ENCODE measurements at regions not wholly inside any gene's neighbourhood (a gene's known extent, or its start where the extent isn't known, plus 50 kb on each side); places are given as distances from the start of the nearest gene placed in this dataset.

DNA sequence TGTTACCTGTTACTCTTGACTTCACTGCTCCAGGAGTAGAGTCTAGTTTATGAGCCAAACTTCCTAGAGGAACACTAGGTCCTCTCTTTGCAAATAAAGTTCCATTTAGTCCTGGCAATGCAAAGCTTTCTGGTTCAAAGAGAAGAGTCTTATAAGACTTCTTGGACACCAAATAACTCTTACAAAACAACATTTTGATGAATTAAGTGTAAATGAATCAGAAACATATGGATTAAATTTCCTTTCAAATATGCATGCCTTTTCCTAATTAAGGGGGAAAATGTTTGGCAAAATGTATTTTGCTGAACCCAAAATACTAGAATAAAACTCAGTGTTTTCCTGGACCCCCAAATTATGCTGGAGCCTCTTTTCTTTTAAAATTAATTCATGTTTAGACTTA, 388.0 kb downstream of the FGF10 start:
- intact Hi-C loops (cut with DNase I; ENCODE audit: low total_unique reads) (no loop called here), in situ Hi-C loops (cut with MboI; ENCODE audit: low pct_ligation_motif_present in 1 of 4, low pct_unique_long_range_greater_than_20kb in 1 of 4, low sequenced_read_pairs in 3 of 4) (no loop called here)
- TF ChIP-seq POLR2A (IDR thresholded peaks at IDR 0.05): no peak
- no peak for TF ChIP-seq EP300 (IDR thresholded peaks at IDR 0.05; ENCODE audit: low read depth)
- TF ChIP-seq, protein P1, sequence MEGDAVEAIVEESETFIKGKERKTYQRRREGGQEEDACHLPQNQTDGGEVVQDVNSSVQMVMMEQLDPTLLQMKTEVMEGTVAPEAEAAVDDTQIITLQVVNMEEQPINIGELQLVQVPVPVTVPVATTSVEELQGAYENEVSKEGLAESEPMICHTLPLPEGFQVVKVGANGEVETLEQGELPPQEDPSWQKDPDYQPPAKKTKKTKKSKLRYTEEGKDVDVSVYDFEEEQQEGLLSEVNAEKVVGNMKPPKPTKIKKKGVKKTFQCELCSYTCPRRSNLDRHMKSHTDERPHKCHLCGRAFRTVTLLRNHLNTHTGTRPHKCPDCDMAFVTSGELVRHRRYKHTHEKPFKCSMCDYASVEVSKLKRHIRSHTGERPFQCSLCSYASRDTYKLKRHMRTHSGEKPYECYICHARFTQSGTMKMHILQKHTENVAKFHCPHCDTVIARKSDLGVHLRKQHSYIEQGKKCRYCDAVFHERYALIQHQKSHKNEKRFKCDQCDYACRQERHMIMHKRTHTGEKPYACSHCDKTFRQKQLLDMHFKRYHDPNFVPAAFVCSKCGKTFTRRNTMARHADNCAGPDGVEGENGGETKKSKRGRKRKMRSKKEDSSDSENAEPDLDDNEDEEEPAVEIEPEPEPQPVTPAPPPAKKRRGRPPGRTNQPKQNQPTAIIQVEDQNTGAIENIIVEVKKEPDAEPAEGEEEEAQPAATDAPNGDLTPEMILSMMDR (IDR thresholded peaks at IDR 0.05): no peak
- no peak for TF ChIP-seq POLR2AphosphoS5 (IDR thresholded peaks at IDR 0.05)
- Histone ChIP-seq H3K9me3 (no peaks in the 10 kb centered on the region), H3K27me3 (no peaks in the 10 kb centered on the region), H3K36me3 (no peaks in the 10 kb centered on the region), H3K4me3 (no peak overlapping the region), H3K4me1 (no peaks in the 10 kb centered on the region), H3K27ac (no peak overlapping the region)
- DNase-seq: no peak

DNA sequence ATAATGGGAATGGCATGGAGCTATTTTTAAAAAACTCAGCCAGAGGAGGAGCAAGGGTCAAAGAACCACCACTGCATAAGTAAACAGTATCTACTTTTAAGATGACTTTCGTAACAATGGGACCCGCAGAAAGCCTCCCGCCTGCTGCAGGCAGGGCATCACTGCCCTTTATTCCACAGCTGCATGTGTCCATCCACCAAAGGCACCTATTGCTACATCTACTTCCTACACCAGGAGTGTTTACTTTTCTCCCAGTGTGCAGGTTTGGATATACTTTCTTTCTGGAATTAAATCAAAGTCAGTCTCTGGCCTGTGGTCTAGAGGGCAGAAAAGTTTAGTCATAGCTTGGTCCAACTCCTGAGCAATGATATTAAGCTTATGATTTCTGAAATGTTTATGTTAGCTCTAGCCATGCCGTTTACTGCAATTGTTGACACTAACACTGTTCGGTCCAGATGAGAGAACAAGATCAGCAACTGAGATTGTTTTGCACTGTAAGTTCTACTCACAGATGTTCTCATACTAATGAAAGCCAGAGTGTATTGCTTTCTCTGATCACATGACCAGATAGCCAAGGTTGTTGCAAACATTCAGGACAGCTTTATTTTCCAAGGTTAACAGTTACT, 391.5 kb downstream of the FGF10 start:
- DNase-seq: no peak
- in situ Hi-C loops (cut with MboI; ENCODE audit: low pct_ligation_motif_present in 1 of 4, low pct_unique_long_range_greater_than_20kb in 1 of 4, low sequenced_read_pairs in 3 of 4): no loop called here
- no peak overlapping the region for H3K4me3 ChIP-seq
- H3K27me3 ChIP-seq: no peaks in the 10 kb centered on the region
- intact Hi-C loops (cut with DNase I; ENCODE audit: low total_unique reads): no loop called here
- no peaks in the 10 kb centered on the region for H3K9me3 ChIP-seq
- TF ChIP-seq, protein P1 (IDR thresholded peaks at IDR 0.05): no peak
- TF ChIP-seq POLR2A (IDR thresholded peaks at IDR 0.05) (no peak), POLR2AphosphoS5 (IDR thresholded peaks at IDR 0.05) (no peak), EP300 (IDR thresholded peaks at IDR 0.05; ENCODE audit: low read depth) (no peak)
- 63 to 75% methylated on average over 5 of the region's 5 CpGs for WGBS, 2 donors (ENCODE audit: low coverage in 1 of 2)
- H3K36me3 ChIP-seq: no peaks in the 10 kb centered on the region
- H3K27ac ChIP-seq: no peak overlapping the region
- no peaks in the 10 kb centered on the region for H3K4me1 ChIP-seq

DNA sequence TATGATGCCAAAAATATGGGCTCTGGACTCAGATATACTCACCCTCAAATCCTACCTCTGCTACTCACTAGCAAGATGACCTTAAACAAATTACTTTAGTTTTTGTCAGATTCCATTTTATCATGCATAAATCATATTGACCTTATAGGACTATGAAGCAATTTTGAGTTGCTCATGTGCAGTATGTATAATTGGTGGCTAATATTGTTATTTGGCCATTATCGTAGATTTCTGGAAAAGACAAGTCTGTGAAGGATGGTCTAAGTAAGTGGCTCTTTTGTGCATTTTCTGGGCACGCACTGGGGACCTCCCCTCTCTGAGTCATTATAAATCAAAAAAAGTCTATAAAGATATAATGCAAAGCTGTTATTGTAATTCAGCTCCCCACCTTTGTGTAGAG, 393.0 kb downstream of the FGF10 start:
- 80 to 85% methylated on average over 2 of the region's 2 CpGs for WGBS, 2 donors (ENCODE audit: low coverage in 1 of 2)
- no peaks in the 10 kb centered on the region for H3K36me3 ChIP-seq
- H3K27me3 ChIP-seq: no peaks in the 10 kb centered on the region
- no peaks in the 10 kb centered on the region for H3K9me3 ChIP-seq
- in situ Hi-C loops (cut with MboI; ENCODE audit: low pct_ligation_motif_present in 1 of 4, low pct_unique_long_range_greater_than_20kb in 1 of 4, low sequenced_read_pairs in 3 of 4): no loop called here
- no peak for DNase-seq
- TF ChIP-seq POLR2AphosphoS5 (IDR thresholded peaks at IDR 0.05) (no peak), EP300 (IDR thresholded peaks at IDR 0.05; ENCODE audit: low read depth) (no peak), POLR2A (IDR thresholded peaks at IDR 0.05) (no peak)
- TF ChIP-seq, protein P1 (IDR thresholded peaks at IDR 0.05): no peak
- H3K4me1 ChIP-seq: no peaks in the 10 kb centered on the region
- intact Hi-C loops (cut with DNase I; ENCODE audit: low total_unique reads): no loop called here
- no peak overlapping the region for H3K27ac ChIP-seq
- no peak overlapping the region for H3K4me3 ChIP-seq

DNA sequence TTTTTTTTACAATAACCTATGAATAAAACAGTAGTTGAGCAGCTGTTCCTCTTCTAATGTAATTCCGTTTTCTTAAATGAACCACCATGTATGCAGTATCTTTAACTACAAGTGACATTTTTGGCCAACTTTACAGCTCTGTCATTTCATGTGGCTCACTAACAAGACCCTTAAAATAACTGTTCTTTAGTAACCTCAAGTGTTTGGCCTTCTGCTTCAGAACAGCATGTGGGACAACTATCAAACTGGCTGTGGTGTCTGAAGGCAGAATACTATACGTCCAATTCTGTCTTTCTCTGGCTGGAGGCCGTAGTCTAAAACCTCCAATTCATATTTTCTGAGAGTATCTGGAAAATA, 391.4 kb downstream of the NNT start:
- in situ Hi-C loops (cut with MboI; ENCODE audit: low pct_ligation_motif_present in 1 of 4, low pct_unique_long_range_greater_than_20kb in 1 of 4, low sequenced_read_pairs in 3 of 4): no loop called here
- no peaks in the 10 kb centered on the region for H3K27me3 ChIP-seq
- H3K4me3 ChIP-seq: no peak overlapping the region
- intact Hi-C loops (cut with DNase I; ENCODE audit: low total_unique reads): no loop called here
- no peak for DNase-seq
- 81 to 91% methylated on average over 3 of the region's 3 CpGs for WGBS, 2 donors (ENCODE audit: low coverage in 1 of 2)
- H3K4me1 ChIP-seq: no peaks in the 10 kb centered on the region
- TF ChIP-seq, protein P1 (IDR thresholded peaks at IDR 0.05): no peak
- TF ChIP-seq POLR2AphosphoS5 (IDR thresholded peaks at IDR 0.05) (no peak), EP300 (IDR thresholded peaks at IDR 0.05; ENCODE audit: low read depth) (no peak), POLR2A (IDR thresholded peaks at IDR 0.05) (no peak)
- no peaks in the 10 kb centered on the region for H3K9me3 ChIP-seq
- no peaks in the 10 kb centered on the region for H3K36me3 ChIP-seq
- H3K27ac ChIP-seq: no peak overlapping the region
